SHP77 (cell line): ENCODE measurements at regions not wholly inside any gene's neighbourhood (a gene's known extent, or its start where the extent isn't known, plus 50 kb on each side); places are given as distances from the start of the nearest gene placed in this dataset.

Experiments
- DNase-seq, 2 experiments: peaks; one replicate each; lab custom pipeline; 2025; lab: John Stamatoyannopoulos, UW

GRCh38 chr9:135239100-135239768, 151.8 kb downstream of the OLFM1 start:
- DNase-seq, result no peak

- no peak for DNase-seq
These were observed 152.3 kb downstream of the OLFM1 start for GRCh38 chr9:135239769-135240141.

GRCh38 chr9:135240222-135240621, 152.8 kb downstream of the OLFM1 start:
- no peak for DNase-seq

GRCh38 chr9:135240871-135241311, 153.4 kb downstream of the OLFM1 start:
- no peak for DNase-seq

- peak in 1 of 2 experiments; percentile 20 for DNase-seq
These were observed 154.0 kb downstream of the OLFM1 start for GRCh38 chr9:135241381-135242048.

GRCh38 chr9:135242049-135242396, 154.6 kb downstream of the OLFM1 start:
- DNase-seq, result no peak

GRCh38 chr9:135242406-135242805, 154.9 kb downstream of the OLFM1 start:
- no peak for DNase-seq

GRCh38 chr9:135243201-135244190, 156.0 kb downstream of the OLFM1 start:
- DNase-seq, result no peak

GRCh38 chr9:135244271-135245221, 157.1 kb downstream of the OLFM1 start:
- no peak for DNase-seq

GRCh38 chr9:135245482-135246247, 158.2 kb downstream of the OLFM1 start:
- no peak for DNase-seq

GRCh38 chr9:135246248-135247205, 159.1 kb downstream of the OLFM1 start:
- no peak for DNase-seq

GRCh38 chr9:135247227-135247930, 159.9 kb downstream of the OLFM1 start:
- no peak for DNase-seq

GRCh38 chr9:135248111-135248510, 160.6 kb downstream of the OLFM1 start:
- DNase-seq, result no peak

GRCh38 chr9:135248721-135249120, 161.3 kb downstream of the OLFM1 start:
- DNase-seq, result no peak

GRCh38 chr9:135249191-135249590, 161.7 kb downstream of the OLFM1 start:
- no peak for DNase-seq

GRCh38 chr9:135249711-135250110, 162.2 kb downstream of the OLFM1 start:
- DNase-seq, result no peak

- DNase-seq, result no peak
These were observed 163.9 kb downstream of the OLFM1 start for GRCh38 chr9:135251331-135251761.

GRCh38 chr9:135251996-135252760, 164.7 kb downstream of the OLFM1 start:
- no peak for DNase-seq
